ACHN (cell line): ENCODE measurements at regions not wholly inside any gene's neighbourhood (a gene's known extent, or its start where the extent isn't known, plus 50 kb on each side); places are given as distances from the start of the nearest gene placed in this dataset.

Experiments
- DNase-seq: peaks from one replicate; pipeline ENCODE4 v3.0.0-alpha.2; 2015
- in situ Hi-C: cut with HindIII; loops from 2 replicates; pipeline ENCODE4 v1.10.0; 2017; ENCODE audit warnings: low sequenced_read_pairs, low pct_ligation_motif_present, low pct_unique_long_range_greater_than_20kb

- DNase-seq = no peak
- in situ Hi-C loops = no loop called here
Measured at GRCh38 chr2:118473241-118473640, 374.2 kb downstream of the EN1 start.

GRCh38 chr2:118470297-118470696 is 377.2 kb downstream of the EN1 start:
- no peak for DNase-seq
- in situ Hi-C loops = no loop called here

GRCh38 chr2:118469103-118469502 is 378.3 kb downstream of the EN1 start:
- in situ Hi-C loops = no loop called here
- DNase-seq = no peak

GRCh38 chr2:118464546-118465265 is 376.4 kb downstream of the INSIG2 start:
- in situ Hi-C loops = no loop called here
- DNase-seq = no peak

GRCh38 chr2:118464046-118464445 is 375.8 kb downstream of the INSIG2 start:
- in situ Hi-C loops = no loop called here
- DNase-seq = no peak

- no peak for DNase-seq
- in situ Hi-C loops = no loop called here
Measured at GRCh38 chr2:118460425-118460824, 372.2 kb downstream of the INSIG2 start.

- DNase-seq = no peak
Measured at GRCh38 chr2:118459426-118459825, 371.2 kb downstream of the INSIG2 start.

GRCh38 chr2:118457951-118458350 is 369.7 kb downstream of the INSIG2 start:
- no peak for DNase-seq
- in situ Hi-C loops = no loop called here

More at GRCh38 chr2:118459426-118459825, 371.2 kb downstream of the INSIG2 start:
- in situ Hi-C loops = no loop called here

GRCh38 chr2:118449401-118449800 is 361.1 kb downstream of the INSIG2 start:
- in situ Hi-C loops = no loop called here
- no peak for DNase-seq

GRCh38 chr2:118443596-118443995 is 355.3 kb downstream of the INSIG2 start:
- in situ Hi-C loops = no loop called here
- DNase-seq = peak; percentile 3

- in situ Hi-C loops = no loop called here
- no peak for DNase-seq
Measured at GRCh38 chr2:118442996-118443553, 354.8 kb downstream of the INSIG2 start.

- DNase-seq = no peak
- in situ Hi-C loops = no loop called here
Measured at GRCh38 chr2:118442046-118442445, 353.8 kb downstream of the INSIG2 start.

- DNase-seq = no peak
- in situ Hi-C loops = no loop called here
Measured at GRCh38 chr2:118440404-118441098, 352.3 kb downstream of the INSIG2 start.

GRCh38 chr2:118437501-118437900 is 349.2 kb downstream of the INSIG2 start:
- in situ Hi-C loops = no loop called here
- no peak for DNase-seq

- DNase-seq = no peak
- in situ Hi-C loops = no loop called here
Measured at GRCh38 chr2:118431997-118432396, 343.7 kb downstream of the INSIG2 start.

GRCh38 chr2:118431586-118431985 is 343.3 kb downstream of the INSIG2 start:
- in situ Hi-C loops = no loop called here

GRCh38 chr2:118431165-118431517 is 342.9 kb downstream of the INSIG2 start:
- in situ Hi-C loops = no loop called here
- DNase-seq = no peak

More at GRCh38 chr2:118431586-118431985, 343.3 kb downstream of the INSIG2 start:
- DNase-seq = no peak

- in situ Hi-C loops = no loop called here
- no peak for DNase-seq
Measured at GRCh38 chr2:118430510-118431164, 342.4 kb downstream of the INSIG2 start.

- in situ Hi-C loops = no loop called here
- DNase-seq = no peak
Measured at GRCh38 chr2:118425191-118425590, 336.9 kb downstream of the INSIG2 start.
